Vagina (tissue), 2 donors: ENCODE measurements at regions not wholly inside any gene's neighbourhood (a gene's known extent, or its start where the extent isn't known, plus 50 kb on each side); places are given as distances from the start of the nearest gene placed in this dataset.

Experiments
- POLR2A ChIP-seq, 2 donors: fragments of 450-650 bp; IDR thresholded peaks; one replicate each; pipeline ENCODE4 v1.6.1; 2017; ENCODE audit warnings: antibody characterized with exemption in 2 of 2, mild to moderate bottlenecking in 2 of 2, moderate library complexity in 2 of 2
- TF ChIP-seq, protein P1 (sequence below), 3 experiments: fragments of 450-650 bp in 2 of 3; fragments of 200-600 bp in 1 of 3; sonication (generic) in 1 of 3; IDR thresholded peaks; one replicate each; pipeline ENCODE4 v1.5.1; 2017 to 2019; ENCODE audit warnings: antibody characterized with exemption in 3 of 3, mild to moderate bottlenecking in 2 of 3, moderate library complexity in 2 of 3

DNA sequence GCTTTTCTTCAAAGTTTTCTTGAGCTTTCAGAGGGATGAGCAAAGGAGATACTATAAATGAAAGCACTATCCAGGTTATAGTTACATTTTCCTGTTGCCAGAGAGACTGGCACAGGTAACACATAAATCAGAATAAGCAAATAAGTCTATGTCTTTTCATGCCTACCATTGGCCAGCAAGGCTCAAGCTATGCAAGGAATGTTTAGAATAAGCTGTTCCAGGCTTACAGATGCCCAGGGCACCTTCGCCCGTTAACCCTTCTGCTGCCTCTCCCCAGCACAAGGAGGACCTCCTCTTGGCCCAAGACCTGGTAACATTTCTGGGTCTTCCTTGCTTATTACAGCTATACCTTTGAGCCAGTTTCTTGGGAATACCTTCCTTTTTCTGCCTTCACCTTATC lies 233.7 kb upstream of the MEIS1 start:
- TF ChIP-seq, protein P1, sequence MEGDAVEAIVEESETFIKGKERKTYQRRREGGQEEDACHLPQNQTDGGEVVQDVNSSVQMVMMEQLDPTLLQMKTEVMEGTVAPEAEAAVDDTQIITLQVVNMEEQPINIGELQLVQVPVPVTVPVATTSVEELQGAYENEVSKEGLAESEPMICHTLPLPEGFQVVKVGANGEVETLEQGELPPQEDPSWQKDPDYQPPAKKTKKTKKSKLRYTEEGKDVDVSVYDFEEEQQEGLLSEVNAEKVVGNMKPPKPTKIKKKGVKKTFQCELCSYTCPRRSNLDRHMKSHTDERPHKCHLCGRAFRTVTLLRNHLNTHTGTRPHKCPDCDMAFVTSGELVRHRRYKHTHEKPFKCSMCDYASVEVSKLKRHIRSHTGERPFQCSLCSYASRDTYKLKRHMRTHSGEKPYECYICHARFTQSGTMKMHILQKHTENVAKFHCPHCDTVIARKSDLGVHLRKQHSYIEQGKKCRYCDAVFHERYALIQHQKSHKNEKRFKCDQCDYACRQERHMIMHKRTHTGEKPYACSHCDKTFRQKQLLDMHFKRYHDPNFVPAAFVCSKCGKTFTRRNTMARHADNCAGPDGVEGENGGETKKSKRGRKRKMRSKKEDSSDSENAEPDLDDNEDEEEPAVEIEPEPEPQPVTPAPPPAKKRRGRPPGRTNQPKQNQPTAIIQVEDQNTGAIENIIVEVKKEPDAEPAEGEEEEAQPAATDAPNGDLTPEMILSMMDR (IDR thresholded peaks at IDR 0.05), result no peak
- no peak for TF ChIP-seq POLR2A (IDR thresholded peaks at IDR 0.05)
